ENCODE measurements at regions not wholly inside any gene's neighbourhood (a gene's known extent, or its start where the extent isn't known, plus 50 kb on each side); places are given as distances from the start of the nearest gene placed in this dataset.
"Not testable (repeated sequence)": the region's sequence is repeated elsewhere in the genome, so short reads cannot be mapped to it uniquely, and the experiment has no call there.

DNA sequence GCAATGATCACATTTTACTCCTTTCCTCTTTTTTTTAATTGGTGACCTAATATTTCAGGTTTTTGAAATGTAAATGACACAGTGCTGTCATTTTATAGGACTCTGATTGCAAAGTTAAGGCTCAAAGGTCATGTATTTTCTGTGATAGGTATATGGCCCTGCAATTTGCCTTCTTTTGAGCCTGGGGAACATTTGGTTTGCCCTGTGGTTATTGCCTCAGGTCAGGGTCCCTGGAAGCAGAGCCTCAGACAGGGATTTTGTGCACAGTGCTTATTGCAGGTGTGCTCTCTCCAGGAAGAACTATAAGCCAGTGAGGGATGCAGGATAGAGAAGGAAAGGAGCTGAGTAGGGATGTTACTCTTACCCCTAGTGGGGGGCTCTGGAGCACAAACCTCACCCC, 229.3 kb upstream of the ECI2 start:
- Histone ChIP-seq H3K9me3 (ENCODE audit: low read length) (no peaks in the 10 kb centered on the region), H3K79me2 (ENCODE audit: low read length) (no peaks in the 10 kb centered on the region)
- DNase-seq, result no peak

DNA sequence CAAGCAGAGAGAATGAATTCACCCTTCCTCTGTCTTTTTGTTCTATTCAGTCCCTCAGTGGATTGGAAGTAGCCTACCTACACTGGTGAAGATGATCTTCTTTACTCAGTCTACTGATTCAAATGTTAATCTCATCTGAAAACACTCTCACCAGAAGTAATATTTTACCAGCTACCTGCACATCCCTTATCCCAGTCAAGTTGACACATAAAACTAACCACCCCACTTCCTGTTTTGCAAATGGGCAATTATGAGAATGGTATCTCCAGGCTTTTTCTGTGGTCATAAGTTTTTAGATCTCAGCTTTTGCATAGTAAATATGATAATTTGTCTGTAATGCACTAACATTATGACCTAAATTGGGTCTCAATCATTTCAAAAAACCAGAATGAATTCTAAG, 228.8 kb upstream of the ECI2 start:
- no peak overlapping the region for H3K9ac ChIP-seq (ENCODE audit: low read length)
- H3K36me3 ChIP-seq (ENCODE audit: insufficient read depth, low read length), result no peaks in the 10 kb centered on the region
- no peak overlapping the region for H3K4me2 ChIP-seq (ENCODE audit: low read depth, low read length, poor library complexity, severe bottlenecking)
- no peaks in the 10 kb centered on the region for H3K9me2 ChIP-seq (replicated peaks; ENCODE audit: insufficient read depth, low read length)
- H3K9me3 ChIP-seq (ENCODE audit: low read length), result no peaks in the 10 kb centered on the region
- no peaks in the 10 kb centered on the region for H3K79me2 ChIP-seq (ENCODE audit: low read length)
- H3K4me1 ChIP-seq (ENCODE audit: low read length), result no peaks in the 10 kb centered on the region
- no peak for DNase-seq
- H3K27ac ChIP-seq (ENCODE audit: low read length), result no peak overlapping the region
- H4K20me1 ChIP-seq (ENCODE audit: insufficient read depth, low read depth, low read length), result no peaks in the 10 kb centered on the region
- H2AFZ ChIP-seq (ENCODE audit: low read length), result no peak overlapping the region
- no peak overlapping the region for H3K4me3 ChIP-seq (ENCODE audit: low read length)
- no peaks in the 10 kb centered on the region for H3K27me3 ChIP-seq (ENCODE audit: low read length)

More for the DNA sequence above, 229.3 kb upstream of the ECI2 start:
- no peaks in the 10 kb centered on the region for H3K27me3 ChIP-seq (ENCODE audit: low read length)
- H3K4me2 ChIP-seq (ENCODE audit: low read depth, low read length, poor library complexity, severe bottlenecking), result no peak overlapping the region
- no peaks in the 10 kb centered on the region for H3K36me3 ChIP-seq (ENCODE audit: insufficient read depth, low read length)
- no peak overlapping the region for H3K27ac ChIP-seq (ENCODE audit: low read length)
- no peaks in the 10 kb centered on the region for H4K20me1 ChIP-seq (ENCODE audit: insufficient read depth, low read depth, low read length)
- H3K9ac ChIP-seq (ENCODE audit: low read length), result no peak overlapping the region
- H3K9me2 ChIP-seq (replicated peaks; ENCODE audit: insufficient read depth, low read length), result no peaks in the 10 kb centered on the region
- no peak overlapping the region for H3K4me3 ChIP-seq (ENCODE audit: low read length)
- H2AFZ ChIP-seq (ENCODE audit: low read length), result no peak overlapping the region
- no peaks in the 10 kb centered on the region for H3K4me1 ChIP-seq (ENCODE audit: low read length)

DNA sequence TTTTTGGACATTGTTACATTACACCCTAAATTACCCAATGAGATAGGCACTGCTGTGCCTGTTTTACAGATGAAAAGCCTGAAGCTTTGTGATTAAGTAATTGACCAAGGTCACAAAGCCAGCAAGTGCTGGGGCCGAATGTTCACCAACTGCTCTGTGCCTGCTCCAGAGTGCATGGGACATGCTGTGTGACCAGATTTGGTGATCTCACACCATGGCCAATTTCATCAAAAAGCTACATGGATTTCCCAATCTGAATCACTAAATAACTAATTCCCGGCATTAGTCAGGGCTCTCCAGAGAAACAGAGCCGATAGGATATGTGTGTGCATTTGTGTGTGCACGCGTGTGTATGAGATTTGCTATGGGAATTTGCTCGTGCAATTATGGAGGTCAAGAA, 228.3 kb upstream of the ECI2 start:
- no peaks in the 10 kb centered on the region for H3K36me3 ChIP-seq (ENCODE audit: insufficient read depth, low read length)
- H3K9me3 ChIP-seq (ENCODE audit: low read length), result no peaks in the 10 kb centered on the region
- H3K9me2 ChIP-seq (replicated peaks; ENCODE audit: insufficient read depth, low read length), result no peaks in the 10 kb centered on the region
- no peak overlapping the region for H2AFZ ChIP-seq (ENCODE audit: low read length)
- no peaks in the 10 kb centered on the region for H3K79me2 ChIP-seq (ENCODE audit: low read length)
- H3K9ac ChIP-seq (ENCODE audit: low read length), result no peak overlapping the region
- no peak for DNase-seq
- H3K4me2 ChIP-seq (ENCODE audit: low read depth, low read length, poor library complexity, severe bottlenecking), result no peak overlapping the region
- no peaks in the 10 kb centered on the region for H3K27me3 ChIP-seq (ENCODE audit: low read length)
- no peak overlapping the region for H3K4me3 ChIP-seq (ENCODE audit: low read length)
- no peak overlapping the region for H3K27ac ChIP-seq (ENCODE audit: low read length)
- H4K20me1 ChIP-seq (ENCODE audit: insufficient read depth, low read depth, low read length), result no peaks in the 10 kb centered on the region
- no peaks in the 10 kb centered on the region for H3K4me1 ChIP-seq (ENCODE audit: low read length)

DNA sequence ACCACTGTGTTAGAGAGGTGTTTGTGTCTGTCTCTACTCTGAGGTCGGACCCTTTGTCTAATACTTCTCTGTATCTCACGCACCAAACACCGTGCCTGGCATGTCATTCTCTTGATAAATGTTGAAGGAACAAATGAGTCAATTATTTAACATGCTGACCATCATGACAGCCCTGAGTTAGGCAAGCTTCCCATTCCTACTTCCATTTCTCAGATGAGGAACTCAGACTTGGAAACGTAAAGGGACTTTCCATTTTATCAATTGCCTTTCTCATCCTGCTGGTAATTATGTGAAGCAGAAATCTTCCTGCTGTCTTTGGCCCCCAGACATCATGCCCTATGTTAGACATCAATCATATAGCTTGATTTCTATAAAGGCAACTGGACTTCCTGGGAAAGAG, 227.0 kb upstream of the ECI2 start:
- H3K4me3 ChIP-seq (ENCODE audit: low read length), result no peak overlapping the region
- no peaks in the 10 kb centered on the region for H3K9me2 ChIP-seq (replicated peaks; ENCODE audit: insufficient read depth, low read length)
- H3K27ac ChIP-seq (ENCODE audit: low read length), result no peak overlapping the region
- no peak for DNase-seq
- H3K4me1 ChIP-seq (ENCODE audit: low read length), result no peaks in the 10 kb centered on the region
- H3K9ac ChIP-seq (ENCODE audit: low read length), result no peak overlapping the region
- H2AFZ ChIP-seq (ENCODE audit: low read length), result no peak overlapping the region
- H3K36me3 ChIP-seq (ENCODE audit: insufficient read depth, low read length), result no peaks in the 10 kb centered on the region
- H3K4me2 ChIP-seq (ENCODE audit: low read depth, low read length, poor library complexity, severe bottlenecking), result no peak overlapping the region
- no peaks in the 10 kb centered on the region for H3K79me2 ChIP-seq (ENCODE audit: low read length)
- H3K27me3 ChIP-seq (ENCODE audit: low read length), result no peaks in the 10 kb centered on the region
- H4K20me1 ChIP-seq (ENCODE audit: insufficient read depth, low read depth, low read length), result no peaks in the 10 kb centered on the region
- H3K9me3 ChIP-seq (ENCODE audit: low read length), result no peaks in the 10 kb centered on the region

DNA sequence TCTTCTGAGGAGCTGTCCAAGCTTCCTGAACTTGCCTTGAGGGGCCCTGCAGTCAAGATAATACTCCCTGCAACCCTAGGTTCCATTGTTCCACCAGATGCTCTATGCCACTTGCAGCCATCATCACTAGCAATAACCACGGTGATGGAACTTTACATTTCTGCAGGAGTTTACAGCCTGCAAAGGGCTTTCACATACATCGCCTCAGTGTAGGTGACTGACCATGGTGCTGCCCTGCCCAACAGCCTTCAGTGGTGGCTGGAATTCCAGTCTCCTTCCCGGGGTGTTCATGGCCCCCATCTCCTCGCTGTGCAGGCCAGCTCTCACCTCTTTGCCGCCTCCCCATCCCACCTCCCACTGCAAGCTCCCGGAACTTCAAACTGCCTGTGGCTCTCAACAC, 225.5 kb upstream of the ECI2 start:
- Histone ChIP-seq H3K36me3 (ENCODE audit: insufficient read depth, low read length) (no peaks in the 10 kb centered on the region), H3K9me3 (ENCODE audit: low read length) (no peaks in the 10 kb centered on the region), H4K20me1 (ENCODE audit: insufficient read depth, low read depth, low read length) (no peaks in the 10 kb centered on the region), H3K79me2 (ENCODE audit: low read length) (no peaks in the 10 kb centered on the region), H3K27me3 (ENCODE audit: low read length) (no peaks in the 10 kb centered on the region), H3K4me2 (ENCODE audit: low read depth, low read length, poor library complexity, severe bottlenecking) (no peak overlapping the region), H3K4me3 (ENCODE audit: low read length) (no peak overlapping the region), H3K27ac (ENCODE audit: low read length) (no peak overlapping the region), H3K4me1 (ENCODE audit: low read length) (no peaks in the 10 kb centered on the region), H3K9me2 (replicated peaks; ENCODE audit: insufficient read depth, low read length) (no peaks in the 10 kb centered on the region), H3K9ac (ENCODE audit: low read length) (no peak overlapping the region), H2AFZ (ENCODE audit: low read length) (no peak overlapping the region)
- no peak for DNase-seq

DNA sequence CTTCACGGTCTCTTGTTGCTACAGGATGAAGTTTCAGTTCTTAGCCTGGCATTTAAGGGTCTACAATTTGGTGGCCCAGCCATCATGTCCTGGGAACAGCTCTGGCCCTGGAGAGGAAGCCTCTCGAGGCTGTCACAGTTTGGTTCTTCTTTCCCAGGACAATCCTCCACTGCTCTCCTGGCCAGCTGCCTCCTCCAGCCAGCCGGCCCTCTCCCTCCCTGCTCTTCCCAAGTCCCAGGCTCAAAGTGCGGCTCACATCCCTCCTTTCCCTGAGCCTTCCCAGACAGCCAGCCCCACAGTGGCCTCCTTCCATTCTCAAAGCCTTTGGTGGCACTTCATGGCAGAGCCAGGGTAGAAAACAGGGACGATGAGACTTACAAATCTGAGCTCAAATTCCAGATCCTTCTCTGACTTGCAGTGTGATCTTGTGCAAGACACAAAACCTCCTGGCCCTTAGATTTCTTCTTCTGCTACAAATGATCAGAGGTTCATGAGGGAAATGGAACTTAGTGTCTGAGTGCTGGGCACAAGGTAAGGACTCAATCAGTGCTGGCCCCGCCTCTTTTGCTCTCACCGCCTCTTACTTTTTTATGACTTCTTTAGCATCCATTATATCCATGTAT, 223.8 kb upstream of the ECI2 start:
- DNase-seq, result no peak
- Histone ChIP-seq H3K4me1 (ENCODE audit: low read length) (no peaks in the 10 kb centered on the region), H3K27me3 (ENCODE audit: low read length) (no peaks in the 10 kb centered on the region), H4K20me1 (ENCODE audit: insufficient read depth, low read depth, low read length) (no peaks in the 10 kb centered on the region), H3K9ac (ENCODE audit: low read length) (no peak overlapping the region), H3K4me3 (ENCODE audit: low read length) (no peak overlapping the region), H3K79me2 (ENCODE audit: low read length) (no peaks in the 10 kb centered on the region), H3K27ac (ENCODE audit: low read length) (no peak overlapping the region), H2AFZ (ENCODE audit: low read length) (no peak overlapping the region), H3K9me2 (replicated peaks; ENCODE audit: insufficient read depth, low read length) (no peaks in the 10 kb centered on the region), H3K4me2 (ENCODE audit: low read depth, low read length, poor library complexity, severe bottlenecking) (no peak overlapping the region), H3K9me3 (ENCODE audit: low read length) (no peaks in the 10 kb centered on the region), H3K36me3 (ENCODE audit: insufficient read depth, low read length) (no peaks in the 10 kb centered on the region)

DNA sequence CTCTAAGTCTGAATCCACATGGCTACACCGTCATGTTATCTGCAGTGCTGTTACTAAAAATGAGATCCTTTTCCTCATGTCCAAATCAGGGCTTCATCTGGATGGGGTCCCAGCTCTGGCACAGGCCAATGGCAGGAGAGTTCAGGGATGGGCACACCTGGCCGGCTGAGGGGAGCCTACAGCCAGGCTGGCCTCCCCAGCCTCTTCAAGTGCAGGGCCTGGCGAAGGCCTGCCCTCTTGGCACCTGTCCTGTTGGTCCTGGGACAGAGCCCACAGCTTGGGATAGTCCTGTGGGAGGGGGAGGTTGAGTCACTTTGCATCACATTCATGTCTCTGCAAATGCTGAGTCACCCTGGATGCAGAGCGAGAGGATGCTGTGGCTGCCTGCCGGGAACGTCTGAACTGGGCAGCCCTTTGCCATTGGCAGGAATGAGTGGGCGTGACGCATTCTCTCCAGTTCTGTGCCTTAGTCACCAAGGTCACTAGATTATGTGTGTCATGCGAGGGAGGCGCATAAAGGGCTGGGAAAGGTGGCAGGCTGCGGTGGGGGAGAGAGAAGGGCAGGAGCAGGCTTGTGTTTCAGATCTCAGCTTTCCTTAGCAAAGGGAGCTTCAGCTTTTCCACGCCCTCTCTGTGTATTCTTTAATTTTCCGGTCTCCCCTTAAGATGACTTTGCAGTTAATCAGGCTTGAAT, 223.2 kb upstream of the ECI2 start:
- no peak overlapping the region for H3K4me3 ChIP-seq (ENCODE audit: low read length)
- no peaks in the 10 kb centered on the region for H3K27me3 ChIP-seq (ENCODE audit: low read length)
- DNase-seq, result no peak

DNA sequence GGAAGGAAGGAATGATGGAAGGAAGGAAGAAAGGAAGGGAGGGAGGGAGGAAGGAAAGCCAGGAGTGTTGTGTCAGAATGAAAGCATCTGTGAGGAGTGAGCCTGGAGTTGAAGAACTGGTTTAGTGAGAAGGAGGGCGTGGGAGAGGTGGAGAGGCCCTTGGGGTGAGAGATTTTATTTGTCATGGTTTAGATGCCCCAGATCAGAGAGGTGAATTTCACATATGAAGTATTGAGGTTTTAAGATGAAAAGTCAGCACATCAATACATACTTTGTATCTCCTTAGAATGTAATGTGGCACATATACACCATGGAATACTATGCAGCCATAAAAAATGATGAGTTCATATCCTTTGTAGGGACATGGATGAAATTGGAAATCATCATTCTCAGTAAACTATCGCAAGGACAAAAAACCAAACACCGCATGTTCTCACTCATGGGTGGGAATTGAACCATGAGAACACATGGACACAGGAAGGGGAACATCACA, 222.3 kb upstream of the ECI2 start:
- not testable (repeated sequence) for H3K9me3 ChIP-seq (ENCODE audit: low read length); H3K27me3 ChIP-seq (ENCODE audit: low read length); H3K9me2 ChIP-seq (replicated peaks; ENCODE audit: insufficient read depth, low read length); H3K79me2 ChIP-seq (ENCODE audit: low read length); H4K20me1 ChIP-seq (ENCODE audit: insufficient read depth, low read depth, low read length); H2AFZ ChIP-seq (ENCODE audit: low read length); H3K27ac ChIP-seq (ENCODE audit: low read length); H3K9ac ChIP-seq (ENCODE audit: low read length); H3K36me3 ChIP-seq (ENCODE audit: insufficient read depth, low read length); H3K4me3 ChIP-seq (ENCODE audit: low read length); H3K4me1 ChIP-seq (ENCODE audit: low read length); DNase-seq; H3K4me2 ChIP-seq (ENCODE audit: low read depth, low read length, poor library complexity, severe bottlenecking)

More for the DNA sequence above, 223.2 kb upstream of the ECI2 start:
- no peaks in the 10 kb centered on the region for H3K79me2 ChIP-seq (ENCODE audit: low read length)
- no peaks in the 10 kb centered on the region for H3K4me1 ChIP-seq (ENCODE audit: low read length)
- H3K9me3 ChIP-seq (ENCODE audit: low read length), result no peaks in the 10 kb centered on the region
- H3K9me2 ChIP-seq (replicated peaks; ENCODE audit: insufficient read depth, low read length), result no peaks in the 10 kb centered on the region
- no peak overlapping the region for H3K4me2 ChIP-seq (ENCODE audit: low read depth, low read length, poor library complexity, severe bottlenecking)
- H3K27ac ChIP-seq (ENCODE audit: low read length), result no peak overlapping the region
- no peak overlapping the region for H3K9ac ChIP-seq (ENCODE audit: low read length)
- H3K36me3 ChIP-seq (ENCODE audit: insufficient read depth, low read length), result no peaks in the 10 kb centered on the region
- H2AFZ ChIP-seq (ENCODE audit: low read length), result no peak overlapping the region
- H4K20me1 ChIP-seq (ENCODE audit: insufficient read depth, low read depth, low read length), result no peaks in the 10 kb centered on the region
